Fibroblast of villous mesenchyme (primary cell): ENCODE measurements at regions not wholly inside any gene's neighbourhood (a gene's known extent, or its start where the extent isn't known, plus 50 kb on each side); places are given as distances from the start of the nearest gene placed in this dataset.

Experiments
- DNase-seq: peaks from one replicate; pipeline ENCODE4 v3.0.0-alpha.2; 2010; ENCODE audit warnings: low read depth
- H3K4me3 ChIP-seq: 2 replicates; pipeline ENCODE4 v1.5.1; 2011; ENCODE audit warnings: low read depth, mild to moderate bottlenecking, low read length
- TF ChIP-seq, protein P1 (sequence below): IDR thresholded peaks from 2 replicates; pipeline ENCODE4 v1.5.1; 2012; ENCODE audit warnings: low read depth, mild to moderate bottlenecking, low read length; ENCODE audit not compliant: insufficient read depth

DNA sequence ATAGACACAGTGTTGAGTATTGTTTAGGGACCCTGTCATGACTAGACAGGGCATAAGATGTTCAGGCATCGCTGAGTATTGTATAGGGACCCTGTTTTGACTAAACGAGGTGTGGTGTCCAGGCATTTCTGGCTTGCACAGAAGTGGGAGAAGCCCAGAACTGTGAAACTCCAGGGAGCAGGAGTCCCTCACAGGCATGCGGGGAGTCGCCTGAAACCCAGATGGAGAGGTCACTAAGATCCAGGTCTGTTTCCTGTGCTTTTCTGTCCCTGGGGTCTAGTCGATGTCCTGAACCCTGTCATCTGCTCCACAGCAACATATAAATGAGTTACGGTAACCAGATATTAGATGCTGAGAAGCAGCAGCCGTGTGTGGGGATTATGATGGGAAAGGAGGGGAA, 469.0 kb upstream of the SALL3 start:
- TF ChIP-seq, protein P1, sequence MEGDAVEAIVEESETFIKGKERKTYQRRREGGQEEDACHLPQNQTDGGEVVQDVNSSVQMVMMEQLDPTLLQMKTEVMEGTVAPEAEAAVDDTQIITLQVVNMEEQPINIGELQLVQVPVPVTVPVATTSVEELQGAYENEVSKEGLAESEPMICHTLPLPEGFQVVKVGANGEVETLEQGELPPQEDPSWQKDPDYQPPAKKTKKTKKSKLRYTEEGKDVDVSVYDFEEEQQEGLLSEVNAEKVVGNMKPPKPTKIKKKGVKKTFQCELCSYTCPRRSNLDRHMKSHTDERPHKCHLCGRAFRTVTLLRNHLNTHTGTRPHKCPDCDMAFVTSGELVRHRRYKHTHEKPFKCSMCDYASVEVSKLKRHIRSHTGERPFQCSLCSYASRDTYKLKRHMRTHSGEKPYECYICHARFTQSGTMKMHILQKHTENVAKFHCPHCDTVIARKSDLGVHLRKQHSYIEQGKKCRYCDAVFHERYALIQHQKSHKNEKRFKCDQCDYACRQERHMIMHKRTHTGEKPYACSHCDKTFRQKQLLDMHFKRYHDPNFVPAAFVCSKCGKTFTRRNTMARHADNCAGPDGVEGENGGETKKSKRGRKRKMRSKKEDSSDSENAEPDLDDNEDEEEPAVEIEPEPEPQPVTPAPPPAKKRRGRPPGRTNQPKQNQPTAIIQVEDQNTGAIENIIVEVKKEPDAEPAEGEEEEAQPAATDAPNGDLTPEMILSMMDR, result no peak
- no peak for DNase-seq
- H3K4me3 ChIP-seq, result no peak overlapping the region

DNA sequence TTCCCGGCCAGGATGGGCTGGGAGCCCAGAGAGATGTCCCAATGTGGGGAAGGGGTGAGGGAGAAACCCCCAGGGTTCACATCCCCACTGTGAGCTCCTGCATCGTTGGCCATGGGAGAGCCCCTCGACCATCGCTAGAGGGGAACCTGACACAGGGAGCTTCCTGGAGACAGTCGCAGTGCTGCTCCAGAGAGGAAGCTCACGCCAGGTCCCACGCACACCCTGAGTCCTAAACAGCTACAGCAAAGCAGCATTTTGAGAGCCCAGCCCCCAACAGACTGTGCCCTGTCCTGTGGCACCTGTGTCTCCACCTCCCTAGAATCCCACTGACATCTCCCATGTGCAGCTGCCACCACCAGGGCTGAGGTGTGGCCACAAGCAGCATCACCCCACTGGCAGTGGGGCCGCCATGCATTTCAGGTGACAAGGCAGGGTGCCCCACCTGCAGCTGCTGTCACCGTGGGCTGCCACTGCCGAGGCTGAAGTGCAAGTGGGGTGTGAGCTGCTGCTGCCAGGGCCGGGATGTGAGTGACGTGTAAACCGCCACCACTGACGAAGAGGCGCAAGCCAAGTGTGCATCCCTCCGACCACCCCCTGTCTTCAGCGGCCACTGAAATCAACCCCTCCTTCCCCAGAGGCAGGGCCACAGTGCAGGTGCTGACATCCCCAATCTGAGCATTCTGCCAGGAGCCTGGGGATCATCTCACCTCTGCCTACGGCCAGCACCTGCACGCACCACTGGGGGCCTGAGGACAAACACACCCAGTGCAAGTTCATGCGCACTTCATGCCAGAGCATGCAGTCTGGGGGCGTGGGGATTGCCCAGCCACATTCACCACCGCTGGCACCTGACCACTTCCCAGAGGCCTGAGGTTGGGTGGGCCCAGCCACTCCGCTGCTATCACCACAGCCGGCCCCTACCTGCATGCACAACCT, 467.7 kb upstream of the SALL3 start:
- TF ChIP-seq, protein P1, result no peak
- no peak for DNase-seq
- no peak overlapping the region for H3K4me3 ChIP-seq

GRCh38 chr18:78514910-78515670, 464.5 kb upstream of the SALL3 start:
- TF ChIP-seq, protein P1, result no peak
- DNase-seq, result no peak
- no peak overlapping the region for H3K4me3 ChIP-seq

DNA sequence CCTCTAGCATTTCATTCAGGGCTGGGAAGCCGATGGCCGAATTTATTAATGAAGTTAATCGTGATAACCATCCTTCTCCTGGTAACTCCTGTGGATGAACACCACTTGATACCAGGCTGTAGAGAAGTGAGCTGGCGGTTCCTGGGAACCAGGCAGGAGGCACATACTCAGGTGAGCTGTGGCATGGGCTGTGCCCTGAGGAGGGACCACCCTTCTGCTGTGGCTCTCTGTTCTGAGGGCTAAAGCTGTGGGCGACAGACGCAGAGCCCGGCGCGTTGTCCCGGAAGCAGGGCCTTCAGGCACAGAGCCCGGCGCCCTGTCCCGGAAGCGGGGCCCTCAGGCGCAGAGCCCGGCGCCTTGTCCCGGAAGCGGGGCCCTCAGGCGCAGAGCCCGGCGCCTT, 462.3 kb upstream of the SALL3 start:
- H3K4me3 ChIP-seq, result no peak overlapping the region
- no peak for DNase-seq
- TF ChIP-seq, protein P1, result no peak

- DNase-seq, result no peak
- H3K4me3 ChIP-seq, result no peak overlapping the region
- TF ChIP-seq, protein P1, result no peak
Measured at GRCh38 chr18:78517973-78518372, 461.6 kb upstream of the SALL3 start.

DNA sequence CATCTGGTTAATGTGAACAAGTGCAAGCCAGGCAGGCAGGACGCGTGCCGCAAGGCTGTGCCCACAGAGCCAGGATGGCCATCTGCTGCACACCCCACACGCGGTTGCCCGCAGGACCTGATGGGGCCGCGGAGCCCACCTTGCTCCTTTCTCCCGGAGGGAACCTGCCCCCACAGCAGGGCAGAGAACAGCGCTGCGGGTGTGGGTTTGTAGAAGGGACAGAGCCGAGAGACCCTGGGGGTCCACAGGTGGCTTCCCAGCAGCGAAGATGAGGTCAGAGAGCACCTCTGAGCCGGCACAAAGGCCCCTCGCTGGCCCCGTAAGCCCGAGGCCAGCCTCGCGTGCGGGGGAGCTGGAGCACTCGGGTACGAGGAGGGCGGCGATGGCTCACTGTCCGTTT, 460.8 kb upstream of the SALL3 start:
- no peak overlapping the region for H3K4me3 ChIP-seq
- TF ChIP-seq, protein P1, result no peak
- no peak for DNase-seq
